ENCODE measurements at regions not wholly inside any gene's neighbourhood (a gene's known extent, or its start where the extent isn't known, plus 50 kb on each side); places are given as distances from the start of the nearest gene placed in this dataset.
"Not testable (repeated sequence)": the region's sequence is repeated elsewhere in the genome, so short reads cannot be mapped to it uniquely, and the experiment has no call there.

DNA sequence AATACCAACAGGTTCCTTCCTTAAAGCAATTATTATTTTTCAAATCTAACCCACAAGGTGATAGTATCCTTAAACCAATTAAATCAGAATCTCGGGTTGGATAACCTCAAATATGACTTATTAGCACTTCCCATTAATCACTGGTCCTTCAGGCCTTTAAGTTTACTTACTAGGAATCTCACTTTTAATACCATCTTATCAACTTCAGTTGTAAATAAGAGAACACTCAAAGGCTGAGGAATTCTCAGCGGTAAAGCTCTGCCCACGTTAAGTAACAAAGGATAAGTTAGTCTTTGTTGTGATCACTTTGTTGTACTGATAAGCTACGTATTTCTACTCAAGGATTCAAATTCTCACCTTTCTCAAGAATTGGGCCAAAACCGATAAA lies 82.0 kb downstream of the OR2B2 start:
- ChIA-PET CTCF (no interaction called here), POLR2A (interaction anchor here (1.4 kb wide), 1 partner anchor 63 kb away, joined by 7 read pairs; a partner anchor contains a TSS)
- no peaks in the 10 kb centered on the region for H3K27me3 ChIP-seq (ENCODE audit: control insufficient read depth, insufficient read depth, low read length)
- H3K36me3 ChIP-seq (ENCODE audit: control insufficient read depth, insufficient read depth, low read length): no peaks in the 10 kb centered on the region
- H3K4me3 ChIP-seq (ENCODE audit: low read depth, low read length): peak overlapping the region; percentile 64
- TF ChIP-seq, protein P1, sequence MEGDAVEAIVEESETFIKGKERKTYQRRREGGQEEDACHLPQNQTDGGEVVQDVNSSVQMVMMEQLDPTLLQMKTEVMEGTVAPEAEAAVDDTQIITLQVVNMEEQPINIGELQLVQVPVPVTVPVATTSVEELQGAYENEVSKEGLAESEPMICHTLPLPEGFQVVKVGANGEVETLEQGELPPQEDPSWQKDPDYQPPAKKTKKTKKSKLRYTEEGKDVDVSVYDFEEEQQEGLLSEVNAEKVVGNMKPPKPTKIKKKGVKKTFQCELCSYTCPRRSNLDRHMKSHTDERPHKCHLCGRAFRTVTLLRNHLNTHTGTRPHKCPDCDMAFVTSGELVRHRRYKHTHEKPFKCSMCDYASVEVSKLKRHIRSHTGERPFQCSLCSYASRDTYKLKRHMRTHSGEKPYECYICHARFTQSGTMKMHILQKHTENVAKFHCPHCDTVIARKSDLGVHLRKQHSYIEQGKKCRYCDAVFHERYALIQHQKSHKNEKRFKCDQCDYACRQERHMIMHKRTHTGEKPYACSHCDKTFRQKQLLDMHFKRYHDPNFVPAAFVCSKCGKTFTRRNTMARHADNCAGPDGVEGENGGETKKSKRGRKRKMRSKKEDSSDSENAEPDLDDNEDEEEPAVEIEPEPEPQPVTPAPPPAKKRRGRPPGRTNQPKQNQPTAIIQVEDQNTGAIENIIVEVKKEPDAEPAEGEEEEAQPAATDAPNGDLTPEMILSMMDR (IDR thresholded peaks at IDR 0.05; ENCODE audit: insufficient read depth, low read depth, low read length): no peak
- no peak for DNase-seq (ENCODE audit: low read depth)

DNA sequence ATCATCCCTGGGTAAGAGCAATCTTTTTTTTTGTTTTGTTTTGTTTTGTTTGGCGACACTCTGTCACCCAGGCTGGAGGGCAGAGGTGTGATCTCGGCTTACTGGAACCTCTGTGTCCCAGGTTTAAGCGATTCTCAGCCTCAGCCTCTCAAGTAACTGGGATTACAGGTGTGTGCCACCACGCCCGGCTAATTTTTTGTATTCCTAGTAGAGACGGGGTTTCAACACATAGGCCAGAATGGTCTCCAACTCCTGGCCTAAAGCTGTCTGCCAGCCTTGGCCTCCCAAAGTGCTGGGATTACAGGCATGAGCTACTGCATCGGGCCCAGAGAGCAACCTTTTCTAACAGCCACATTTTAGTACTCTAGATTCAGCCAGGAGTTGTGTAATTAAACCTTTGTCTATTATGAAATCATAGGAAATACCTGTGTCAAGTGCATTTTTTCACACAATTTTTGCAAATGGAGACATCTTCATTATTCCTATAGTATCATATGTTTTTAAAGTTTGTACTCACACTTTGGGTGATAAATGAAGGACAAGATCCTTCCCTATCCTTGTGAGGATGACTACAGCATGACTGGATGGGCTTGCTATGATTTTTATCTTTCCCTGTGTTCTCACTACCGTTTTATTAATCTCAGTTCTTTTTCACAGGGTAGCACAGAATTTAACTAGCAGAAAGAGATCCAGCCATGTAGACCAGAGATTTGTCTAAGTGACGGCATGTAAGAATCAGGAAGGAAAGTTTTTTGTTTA lies 82.6 kb downstream of the OR2B2 start:
- TF ChIP-seq, protein P1 (IDR thresholded peaks at IDR 0.05; ENCODE audit: insufficient read depth, low read depth, low read length): no peak
- no peak for DNase-seq (ENCODE audit: low read depth)
- CTCF ChIA-PET: no interaction called here
- POLR2A ChIA-PET: no interaction called here
- Histone ChIP-seq H3K4me3 (ENCODE audit: low read depth, low read length) (no peak overlapping the region), H3K27me3 (ENCODE audit: control insufficient read depth, insufficient read depth, low read length) (no peaks in the 10 kb centered on the region), H3K36me3 (ENCODE audit: control insufficient read depth, insufficient read depth, low read length) (no peaks in the 10 kb centered on the region)

DNA sequence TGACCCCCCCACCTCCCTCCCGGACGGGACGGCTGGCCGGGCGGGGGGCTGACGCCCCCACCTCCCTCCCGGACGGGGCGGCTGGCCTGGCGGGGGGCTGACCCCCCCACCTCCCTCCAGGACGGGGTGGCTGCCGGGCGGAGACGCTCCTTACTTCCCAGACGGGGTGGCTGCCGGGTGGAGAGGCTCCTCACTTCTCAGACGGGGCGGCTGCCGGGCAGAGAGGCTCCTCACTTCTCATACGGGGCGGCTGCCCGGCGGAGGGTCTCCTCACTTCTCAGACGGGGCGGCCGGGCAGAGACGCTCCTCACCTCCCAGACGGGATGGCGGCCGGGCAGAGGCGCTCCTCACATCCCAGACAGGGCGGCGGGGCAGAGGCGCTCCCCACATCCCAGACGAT lies 84.7 kb downstream of the OR2B2 start:
- DNase-seq (ENCODE audit: low read depth); POLR2A ChIA-PET; H3K27me3 ChIP-seq (ENCODE audit: control insufficient read depth, insufficient read depth, low read length); H3K36me3 ChIP-seq (ENCODE audit: control insufficient read depth, insufficient read depth, low read length); H3K4me3 ChIP-seq (ENCODE audit: low read depth, low read length); CTCF ChIA-PET: not testable (repeated sequence)

DNA sequence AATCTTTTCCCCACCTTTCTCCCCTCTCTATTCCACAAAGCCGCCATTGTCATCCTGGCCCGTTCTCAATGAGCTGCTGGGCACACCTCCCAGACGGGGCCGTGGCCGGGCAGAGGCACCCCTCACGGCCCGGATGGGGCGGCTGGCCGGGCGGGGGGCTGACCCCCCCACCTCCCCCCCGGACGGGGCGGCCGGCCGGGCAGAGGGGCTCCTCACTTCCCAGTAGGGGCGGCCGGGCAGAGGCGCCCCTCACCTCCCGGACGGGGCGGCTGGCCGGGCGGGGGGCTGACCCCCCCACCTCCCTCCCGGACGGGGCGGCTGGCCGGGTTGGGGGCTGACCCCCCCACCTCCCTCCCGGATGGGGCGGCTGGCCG lies 85.6 kb downstream of the OR2B2 start:
- CTCF ChIA-PET; POLR2A ChIA-PET; DNase-seq (ENCODE audit: low read depth): not testable (repeated sequence)

DNA sequence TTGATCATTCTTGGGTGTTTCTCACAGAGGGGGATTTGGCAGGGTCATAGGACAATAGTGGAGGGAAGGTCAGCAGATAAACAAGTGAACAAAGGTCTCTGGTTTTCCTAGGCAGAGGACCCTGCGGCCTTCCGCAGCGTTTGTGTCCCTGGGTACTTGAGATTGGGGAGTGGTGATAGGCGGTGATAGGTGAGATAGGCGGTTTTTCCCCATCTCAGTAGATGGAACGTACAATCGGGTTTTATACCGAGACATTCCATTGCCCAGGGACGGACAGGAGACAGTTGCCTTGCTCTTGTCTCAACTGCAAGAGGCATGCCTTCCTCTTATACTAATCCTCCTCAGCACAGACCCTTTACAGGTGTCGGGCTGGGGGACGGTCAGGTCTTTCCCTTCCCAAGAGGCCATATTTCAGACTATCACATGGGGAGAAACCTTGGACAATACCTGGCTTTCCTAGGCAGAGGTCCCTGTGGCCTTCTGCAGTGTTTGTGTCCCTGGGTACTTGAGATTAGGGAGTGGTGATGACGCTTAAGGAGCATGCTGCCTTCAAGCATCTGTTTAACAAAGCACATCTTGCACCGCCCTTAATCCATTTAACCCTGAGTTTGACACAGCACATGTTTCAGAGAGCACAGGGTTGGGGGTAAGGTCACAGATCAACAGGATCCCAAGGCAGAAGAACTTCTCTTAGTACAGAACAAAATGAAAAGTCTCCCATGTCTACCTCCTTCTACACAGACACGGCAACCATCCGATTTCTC lies 86.2 kb downstream of the OR2B2 start:
- H3K4me3 ChIP-seq (ENCODE audit: low read depth, low read length); H3K36me3 ChIP-seq (ENCODE audit: control insufficient read depth, insufficient read depth, low read length); CTCF ChIA-PET; DNase-seq (ENCODE audit: low read depth); H3K27me3 ChIP-seq (ENCODE audit: control insufficient read depth, insufficient read depth, low read length); POLR2A ChIA-PET: not testable (repeated sequence)

More for the DNA sequence above, 85.6 kb downstream of the OR2B2 start:
- not testable (repeated sequence) for H3K27me3 ChIP-seq (ENCODE audit: control insufficient read depth, insufficient read depth, low read length); H3K4me3 ChIP-seq (ENCODE audit: low read depth, low read length); H3K36me3 ChIP-seq (ENCODE audit: control insufficient read depth, insufficient read depth, low read length)

DNA sequence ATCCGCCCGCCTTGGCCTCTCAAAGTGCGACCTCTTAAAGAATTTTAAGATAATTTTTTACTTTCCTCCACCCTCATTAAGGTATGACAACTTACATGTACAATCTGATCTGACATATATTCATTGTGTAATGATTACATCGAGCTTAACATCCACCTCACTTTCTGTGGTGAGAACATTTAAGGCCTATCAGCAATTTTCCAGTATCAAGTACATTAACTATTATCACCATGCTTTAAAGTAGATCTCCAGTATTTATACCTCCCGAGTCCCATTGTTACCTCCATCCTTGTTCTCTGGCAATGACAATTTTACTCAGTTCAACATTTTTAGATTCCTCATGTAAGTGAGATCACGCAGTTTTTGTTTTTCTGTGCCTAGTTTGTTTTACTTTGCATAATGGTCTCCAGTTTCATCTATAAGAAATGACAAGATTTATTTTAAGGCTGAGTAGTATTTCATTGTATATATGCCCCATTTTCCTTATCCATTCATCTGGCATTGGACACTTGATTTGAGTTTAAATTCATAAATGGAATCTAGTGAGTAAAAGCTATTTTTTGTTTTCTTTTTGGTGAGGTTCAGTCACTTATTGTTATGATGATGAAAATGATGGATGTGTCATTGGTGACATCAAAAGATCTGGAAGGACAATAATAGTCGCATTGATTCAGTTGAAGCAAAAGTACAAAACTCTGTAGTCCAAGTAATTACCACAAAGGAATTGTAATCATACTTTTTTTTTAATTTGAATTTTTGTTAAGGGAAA lies 87.0 kb downstream of the OR2B2 start:
- TF ChIP-seq, protein P1 (IDR thresholded peaks at IDR 0.05; ENCODE audit: insufficient read depth, low read depth, low read length): no peak
- DNase-seq (ENCODE audit: low read depth): no peak
- Histone ChIP-seq H3K27me3 (ENCODE audit: control insufficient read depth, insufficient read depth, low read length) (no peaks in the 10 kb centered on the region), H3K36me3 (ENCODE audit: control insufficient read depth, insufficient read depth, low read length) (no peaks in the 10 kb centered on the region), H3K4me3 (ENCODE audit: low read depth, low read length) (peak overlapping the region; percentile 75)
- ChIA-PET POLR2A (interaction anchor here (0.7 to 3.1 kb wide), 8 partner anchors 11 to 69 kb away, joined by 3 to 31 read pairs (median 4); a partner anchor contains a TSS), CTCF (interaction anchor here (0.7 to 8.3 kb wide), 5 partner anchors 10 to 1833 kb away, joined by 3 to 120 read pairs (median 4); a partner anchor contains a TSS)

DNA sequence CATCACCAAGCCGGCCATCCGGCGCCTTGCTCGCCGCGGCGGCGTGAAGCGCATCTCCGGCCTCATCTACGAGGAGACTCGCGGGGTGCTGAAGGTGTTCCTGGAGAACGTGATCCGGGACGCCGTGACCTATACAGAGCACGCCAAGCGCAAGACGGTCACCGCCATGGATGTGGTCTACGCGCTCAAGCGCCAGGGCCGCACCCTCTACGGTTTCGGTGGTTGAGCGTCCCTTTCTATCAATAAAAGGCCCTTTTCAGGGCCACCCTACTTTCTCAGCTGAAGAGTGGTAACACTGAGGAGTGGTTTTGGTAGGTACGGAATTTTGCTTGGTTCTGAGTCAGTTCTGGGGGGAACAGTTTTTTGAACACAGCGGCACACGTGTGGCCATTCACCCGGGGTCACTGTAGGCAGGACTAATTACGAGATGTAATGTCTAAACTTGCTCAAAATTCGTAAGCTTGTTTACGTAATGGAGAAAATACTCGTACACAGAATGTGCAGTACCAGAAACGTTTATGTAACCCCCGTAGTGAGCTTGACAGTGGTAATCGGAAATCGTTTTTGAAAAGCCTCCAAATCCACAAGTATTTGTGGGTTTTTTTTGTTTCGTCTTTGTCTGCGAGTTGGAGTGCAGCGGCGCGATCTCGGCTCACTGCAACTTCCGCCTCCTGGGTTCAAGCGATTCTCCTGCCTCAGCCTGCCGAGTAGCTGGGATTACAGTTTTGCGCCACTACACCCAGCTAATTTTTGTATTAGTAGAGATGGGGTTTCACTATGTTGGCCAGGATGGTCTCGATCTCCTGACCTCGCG lies 87.8 kb downstream of the OR2B2 start:
- not testable (repeated sequence) for H3K27me3 ChIP-seq (ENCODE audit: control insufficient read depth, insufficient read depth, low read length); H3K36me3 ChIP-seq (ENCODE audit: control insufficient read depth, insufficient read depth, low read length); DNase-seq (ENCODE audit: low read depth)
- CTCF ChIA-PET: interaction anchor here (0.7 to 8.3 kb wide), 5 partner anchors 11 to 1834 kb away, joined by 3 to 120 read pairs (median 4); a partner anchor contains a TSS
- H3K4me3 ChIP-seq (ENCODE audit: low read depth, low read length): peak overlapping the region; percentile 75
- POLR2A ChIA-PET: interaction anchor here (0.5 to 3.1 kb wide), 10 partner anchors 12 to 1798 kb away, joined by 3 to 31 read pairs (median 3); a partner anchor contains a TSS

DNA sequence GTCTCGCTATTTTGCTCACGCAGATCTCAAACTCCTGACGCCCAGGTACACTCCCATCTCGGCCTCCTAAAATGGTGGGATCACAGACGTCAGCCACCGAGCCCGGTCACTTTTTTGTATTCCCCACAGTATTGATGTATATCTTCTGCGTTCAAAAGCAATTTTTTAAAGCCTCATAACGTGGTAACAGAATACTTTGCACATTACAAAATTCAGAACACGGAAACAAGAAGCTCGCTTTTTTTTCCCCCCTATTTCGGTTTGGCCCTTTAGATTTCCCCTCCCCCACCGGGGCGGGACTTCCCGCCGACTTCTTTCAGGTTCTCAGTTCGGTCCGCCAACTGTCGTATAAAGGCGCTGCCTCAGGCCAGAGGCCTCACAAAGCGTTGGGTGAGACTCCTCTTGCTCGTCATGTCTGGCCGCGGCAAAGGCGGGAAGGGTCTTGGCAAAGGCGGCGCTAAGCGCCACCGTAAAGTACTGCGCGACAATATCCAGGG lies 88.4 kb downstream of the OR2B2 start:
- not testable (repeated sequence) for H3K27me3 ChIP-seq (ENCODE audit: control insufficient read depth, insufficient read depth, low read length); H3K36me3 ChIP-seq (ENCODE audit: control insufficient read depth, insufficient read depth, low read length); DNase-seq (ENCODE audit: low read depth)
- CTCF ChIA-PET: interaction anchor here (0.7 to 8.3 kb wide), 3 partner anchors 12 to 72 kb away, joined by 3 to 120 read pairs (median 4); a partner anchor contains a TSS
- peak overlapping the region; percentile 43 for H3K4me3 ChIP-seq (ENCODE audit: low read depth, low read length)
- POLR2A ChIA-PET: interaction anchor here (0.5 to 3.1 kb wide), 7 partner anchors 13 to 1797 kb away, joined by 3 to 31 read pairs (median 7); a partner anchor contains a TSS
